A549 (cell line): ENCODE measurements at regions not wholly inside any gene's neighbourhood (a gene's known extent, or its start where the extent isn't known, plus 50 kb on each side); places are given as distances from the start of the nearest gene placed in this dataset.

Experiments
- ATAC-seq, 2 experiments: fragments of 200-7000 bp in 1 of 2; fragments of >200 bp in 1 of 2; cut with Nextera tagmentation in 1 of 2; cut with Tn5 transposase in 1 of 2; 3 replicates each; pipeline versions ENCODE4 v1.8.0 to v1.9.1; 2018 to 2020; ENCODE audit warnings: mild to moderate bottlenecking in 1 of 2, moderate library complexity in 1 of 2
- CTCF ChIA-PET: fragments of 300-600 bp; sonication (Branson Sonifier 250); formaldehyde crosslinking; extraction: SDS; loops from one replicate; lab custom pipeline; 2021; ENCODE audit warnings: antibody characterized with exemption, inconsistent platforms; lab: Yijun Ruan, JAX
- POLR2A ChIA-PET: fragments of 350-600 bp; formaldehyde crosslinking; extraction: SDS; loops from one replicate; lab custom pipeline; 2021; ENCODE audit warnings: antibody characterized with exemption, inconsistent platforms; lab: Yijun Ruan, JAX
- DNase-seq, 2 experiments: peaks; one replicate each; pipeline versions ENCODE4 v3.0.0 to v3.0.0-alpha.2; 2011 to 2016; ENCODE audit warnings: low read depth in 1 of 2, low spot score in 1 of 2
- FAIRE-seq: peaks from 2 replicates; lab custom pipeline; 2011; peaks lifted over from hg19 to GRCh38; lab: Jason Lieb, UNC
- H3K27ac ChIP-seq, 2 experiments: fragments of >200 bp; sonication (Bioruptor Twin); formaldehyde crosslinking; 3 replicates each; pipeline ENCODE4 v1.5.1; 2016 to 2017
- H3K4me1 ChIP-seq: fragments of >200 bp; sonication (Bioruptor Twin); formaldehyde crosslinking; 3 replicates; pipeline ENCODE4 v1.6.1; 2016
- H3K4me2 ChIP-seq: fragments of >200 bp; sonication (Bioruptor Twin); formaldehyde crosslinking; 3 replicates; pipeline ENCODE4 v1.6.1; 2016
- H3K4me3 ChIP-seq: fragments of >200 bp; sonication (Bioruptor Twin); formaldehyde crosslinking; 3 replicates; pipeline ENCODE4 v1.5.1; 2016
- H3K9me3 ChIP-seq: fragments of >200 bp; sonication (Bioruptor Twin); formaldehyde crosslinking; 3 replicates; pipeline ENCODE4 v1.6.1; 2016
- FOXS1 ChIP-seq: fragments of 250-450 bp; sonication (Bioruptor Pico); IDR thresholded peaks from 2 replicates; pipeline ENCODE4 v1.5.0; 2020; ENCODE audit warnings: mild to moderate bottlenecking, moderate library complexity
- KDM1A ChIP-seq: fragments of 200-600 bp; sonication (generic); IDR thresholded peaks from 2 replicates; pipeline ENCODE4 v1.6.1; 2016; ENCODE audit warnings: low read depth, mild to moderate bottlenecking
- MYC ChIP-seq: IDR thresholded peaks from 2 replicates; pipeline ENCODE4 v1.6.1; 2012; ENCODE audit warnings: mild to moderate bottlenecking, inconsistent platforms, low read length, improper control_type of control experiment, borderline replicate concordance
- NFE2L2 ChIP-seq: fragments of 150-350 bp; conservative IDR thresholded peaks from 2 replicates; pipeline ENCODE4 v1.6.1; 2014; ENCODE audit warnings: low read length
- RARB ChIP-seq: fragments of 250-450 bp; sonication (Bioruptor Pico); IDR thresholded peaks from 2 replicates; pipeline ENCODE4 v1.8.0; 2021; ENCODE audit warnings: mild to moderate bottlenecking, moderate library complexity
- RNF2 ChIP-seq: fragments of 200-600 bp; sonication (generic); IDR thresholded peaks from 2 replicates; pipeline ENCODE4 v1.6.1; 2016; ENCODE audit warnings: low read depth, mild to moderate bottlenecking, antibody characterized with exemption, moderate library complexity, borderline replicate concordance
- ZC3H11A ChIP-seq: fragments of 450-650 bp; IDR thresholded peaks from 2 replicates; pipeline ENCODE4 v1.6.1; 2014; ENCODE audit warnings: antibody characterized with exemption, mild to moderate bottlenecking
- ZFP36 ChIP-seq: fragments of 450-650 bp; IDR thresholded peaks from 2 replicates; pipeline ENCODE4 v1.6.1; 2014; ENCODE audit warnings: borderline replicate concordance; ENCODE audit not compliant: partially characterized antibody
- WGBS: methylation state at CpG from one replicate; pipeline ENCODE4 v1.1.6; 2017; ENCODE audit errors: missing lambda C conversion rate; 5-methylcytosine and 5-hydroxymethylcytosine counted together
- TF ChIP-seq, protein P1 (sequence below): fragments of >200 bp; sonication (Bioruptor Twin); formaldehyde crosslinking; IDR thresholded peaks from 3 replicates; pipeline ENCODE4 v1.5.1; 2016
- TF ChIP-seq, protein P2 (sequence below): IDR thresholded peaks from 2 replicates; pipeline ENCODE4 v1.6.1; 2012
- TF ChIP-seq, protein P3 (sequence below): fragments of >200 bp; sonication (Bioruptor Twin); formaldehyde crosslinking; IDR thresholded peaks from 3 replicates; pipeline ENCODE4 v1.6.1; 2016
- TF ChIP-seq, protein P4 (sequence below): fragments of 250-450 bp; sonication (Bioruptor Pico); IDR thresholded peaks from 2 replicates; pipeline ENCODE4 v1.5.0; 2021; ENCODE audit warnings: mild to moderate bottlenecking, moderate library complexity, borderline replicate concordance
- TF ChIP-seq, protein P5 (sequence below): fragments of 200-600 bp; sonication (generic); IDR thresholded peaks from 2 replicates; pipeline ENCODE4 v1.6.1; 2016; ENCODE audit warnings: antibody characterized with exemption, mild to moderate bottlenecking, moderate library complexity
- TF ChIP-seq, protein P6 (sequence below): fragments of 150-350 bp; IDR thresholded peaks from 2 replicates; pipeline ENCODE4 v1.6.1; 2014; ENCODE audit warnings: low read depth, mild to moderate bottlenecking, low read length
- TF ChIP-seq, protein P7 (sequence below): IDR thresholded peaks from 2 replicates; pipeline ENCODE4 v1.6.1; 2012

DNA sequence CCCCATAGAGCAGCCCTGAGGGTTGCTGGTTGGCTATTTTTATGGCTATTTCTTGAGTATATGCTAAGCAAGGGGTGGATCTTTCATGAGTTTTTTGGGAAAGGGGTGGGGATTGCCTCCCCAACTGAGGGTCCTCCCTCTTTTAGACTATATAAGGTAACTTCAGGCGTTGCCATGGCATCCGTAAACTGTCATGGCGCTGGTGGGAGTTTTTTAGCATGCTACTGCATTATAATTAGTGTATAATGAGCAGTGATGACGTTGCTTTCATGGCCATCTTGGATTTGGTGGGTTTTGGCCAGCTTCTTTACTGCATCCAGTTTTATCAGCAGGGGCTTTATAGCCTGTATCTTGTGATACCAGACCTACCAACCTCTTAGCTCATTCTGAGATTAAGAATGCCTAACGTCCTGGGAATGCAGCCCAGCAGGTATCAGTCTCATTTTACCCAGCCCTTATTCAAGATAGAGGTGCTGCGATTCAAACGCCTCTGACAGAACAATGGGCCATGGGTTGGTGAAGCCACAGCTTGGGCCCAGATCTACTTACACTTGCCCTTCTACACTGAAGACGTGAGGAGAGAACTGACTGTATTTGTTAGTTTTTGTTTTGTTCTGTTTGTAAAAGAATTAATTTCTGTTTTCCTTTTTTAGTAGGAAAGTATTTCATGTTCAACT is 53.8 kb upstream of the TMEM163 start:
- Histone ChIP-seq H3K4me1 (no peaks in the 10 kb centered on the region), H3K27ac (no peak overlapping the region), H3K4me2 (no peak overlapping the region), H3K9me3 (no peaks in the 10 kb centered on the region), H3K4me3 (no peak overlapping the region)
- WGBS = 55% methylated on average over 8 of the region's 8 CpGs
- TF ChIP-seq, protein P1, sequence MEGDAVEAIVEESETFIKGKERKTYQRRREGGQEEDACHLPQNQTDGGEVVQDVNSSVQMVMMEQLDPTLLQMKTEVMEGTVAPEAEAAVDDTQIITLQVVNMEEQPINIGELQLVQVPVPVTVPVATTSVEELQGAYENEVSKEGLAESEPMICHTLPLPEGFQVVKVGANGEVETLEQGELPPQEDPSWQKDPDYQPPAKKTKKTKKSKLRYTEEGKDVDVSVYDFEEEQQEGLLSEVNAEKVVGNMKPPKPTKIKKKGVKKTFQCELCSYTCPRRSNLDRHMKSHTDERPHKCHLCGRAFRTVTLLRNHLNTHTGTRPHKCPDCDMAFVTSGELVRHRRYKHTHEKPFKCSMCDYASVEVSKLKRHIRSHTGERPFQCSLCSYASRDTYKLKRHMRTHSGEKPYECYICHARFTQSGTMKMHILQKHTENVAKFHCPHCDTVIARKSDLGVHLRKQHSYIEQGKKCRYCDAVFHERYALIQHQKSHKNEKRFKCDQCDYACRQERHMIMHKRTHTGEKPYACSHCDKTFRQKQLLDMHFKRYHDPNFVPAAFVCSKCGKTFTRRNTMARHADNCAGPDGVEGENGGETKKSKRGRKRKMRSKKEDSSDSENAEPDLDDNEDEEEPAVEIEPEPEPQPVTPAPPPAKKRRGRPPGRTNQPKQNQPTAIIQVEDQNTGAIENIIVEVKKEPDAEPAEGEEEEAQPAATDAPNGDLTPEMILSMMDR = no peak
- no peak for TF ChIP-seq NFE2L2
- TF ChIP-seq ZFP36 = no peak
- no peak for TF ChIP-seq FOXS1 (CRISPR knock-in tag)
- no peak for TF ChIP-seq RARB (CRISPR knock-in tag)
- TF ChIP-seq, protein P2, sequence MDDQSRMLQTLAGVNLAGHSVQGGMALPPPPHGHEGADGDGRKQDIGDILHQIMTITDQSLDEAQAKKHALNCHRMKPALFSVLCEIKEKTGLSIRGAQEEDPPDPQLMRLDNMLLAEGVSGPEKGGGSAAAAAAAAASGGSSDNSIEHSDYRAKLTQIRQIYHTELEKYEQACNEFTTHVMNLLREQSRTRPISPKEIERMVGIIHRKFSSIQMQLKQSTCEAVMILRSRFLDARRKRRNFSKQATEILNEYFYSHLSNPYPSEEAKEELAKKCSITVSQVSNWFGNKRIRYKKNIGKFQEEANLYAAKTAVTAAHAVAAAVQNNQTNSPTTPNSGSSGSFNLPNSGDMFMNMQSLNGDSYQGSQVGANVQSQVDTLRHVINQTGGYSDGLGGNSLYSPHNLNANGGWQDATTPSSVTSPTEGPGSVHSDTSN = no peak
- TF ChIP-seq ZC3H11A = no peak
- TF ChIP-seq, protein P3, sequence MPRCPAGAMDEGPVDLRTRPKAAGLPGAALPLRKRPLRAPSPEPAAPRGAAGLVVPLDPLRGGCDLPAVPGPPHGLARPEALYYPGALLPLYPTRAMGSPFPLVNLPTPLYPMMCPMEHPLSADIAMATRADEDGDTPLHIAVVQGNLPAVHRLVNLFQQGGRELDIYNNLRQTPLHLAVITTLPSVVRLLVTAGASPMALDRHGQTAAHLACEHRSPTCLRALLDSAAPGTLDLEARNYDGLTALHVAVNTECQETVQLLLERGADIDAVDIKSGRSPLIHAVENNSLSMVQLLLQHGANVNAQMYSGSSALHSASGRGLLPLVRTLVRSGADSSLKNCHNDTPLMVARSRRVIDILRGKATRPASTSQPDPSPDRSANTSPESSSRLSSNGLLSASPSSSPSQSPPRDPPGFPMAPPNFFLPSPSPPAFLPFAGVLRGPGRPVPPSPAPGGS = no peak
- TF ChIP-seq, protein P4, sequence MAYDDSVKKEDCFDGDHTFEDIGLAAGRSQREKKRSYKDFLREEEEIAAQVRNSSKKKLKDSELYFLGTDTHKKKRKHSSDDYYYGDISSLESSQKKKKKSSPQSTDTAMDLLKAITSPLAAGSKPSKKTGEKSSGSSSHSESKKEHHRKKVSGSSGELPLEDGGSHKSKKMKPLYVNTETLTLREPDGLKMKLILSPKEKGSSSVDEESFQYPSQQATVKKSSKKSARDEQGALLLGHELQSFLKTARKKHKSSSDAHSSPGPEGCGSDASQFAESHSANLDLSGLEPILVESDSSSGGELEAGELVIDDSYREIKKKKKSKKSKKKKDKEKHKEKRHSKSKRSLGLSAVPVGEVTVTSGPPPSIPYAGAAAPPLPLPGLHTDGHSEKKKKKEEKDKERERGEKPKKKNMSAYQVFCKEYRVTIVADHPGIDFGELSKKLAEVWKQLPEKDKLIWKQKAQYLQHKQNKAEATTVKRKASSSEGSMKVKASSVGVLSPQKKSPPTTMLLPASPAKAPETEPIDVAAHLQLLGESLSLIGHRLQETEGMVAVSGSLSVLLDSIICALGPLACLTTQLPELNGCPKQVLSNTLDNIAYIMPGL (CRISPR knock-in tag) = no peak
- TF ChIP-seq, protein P5, sequence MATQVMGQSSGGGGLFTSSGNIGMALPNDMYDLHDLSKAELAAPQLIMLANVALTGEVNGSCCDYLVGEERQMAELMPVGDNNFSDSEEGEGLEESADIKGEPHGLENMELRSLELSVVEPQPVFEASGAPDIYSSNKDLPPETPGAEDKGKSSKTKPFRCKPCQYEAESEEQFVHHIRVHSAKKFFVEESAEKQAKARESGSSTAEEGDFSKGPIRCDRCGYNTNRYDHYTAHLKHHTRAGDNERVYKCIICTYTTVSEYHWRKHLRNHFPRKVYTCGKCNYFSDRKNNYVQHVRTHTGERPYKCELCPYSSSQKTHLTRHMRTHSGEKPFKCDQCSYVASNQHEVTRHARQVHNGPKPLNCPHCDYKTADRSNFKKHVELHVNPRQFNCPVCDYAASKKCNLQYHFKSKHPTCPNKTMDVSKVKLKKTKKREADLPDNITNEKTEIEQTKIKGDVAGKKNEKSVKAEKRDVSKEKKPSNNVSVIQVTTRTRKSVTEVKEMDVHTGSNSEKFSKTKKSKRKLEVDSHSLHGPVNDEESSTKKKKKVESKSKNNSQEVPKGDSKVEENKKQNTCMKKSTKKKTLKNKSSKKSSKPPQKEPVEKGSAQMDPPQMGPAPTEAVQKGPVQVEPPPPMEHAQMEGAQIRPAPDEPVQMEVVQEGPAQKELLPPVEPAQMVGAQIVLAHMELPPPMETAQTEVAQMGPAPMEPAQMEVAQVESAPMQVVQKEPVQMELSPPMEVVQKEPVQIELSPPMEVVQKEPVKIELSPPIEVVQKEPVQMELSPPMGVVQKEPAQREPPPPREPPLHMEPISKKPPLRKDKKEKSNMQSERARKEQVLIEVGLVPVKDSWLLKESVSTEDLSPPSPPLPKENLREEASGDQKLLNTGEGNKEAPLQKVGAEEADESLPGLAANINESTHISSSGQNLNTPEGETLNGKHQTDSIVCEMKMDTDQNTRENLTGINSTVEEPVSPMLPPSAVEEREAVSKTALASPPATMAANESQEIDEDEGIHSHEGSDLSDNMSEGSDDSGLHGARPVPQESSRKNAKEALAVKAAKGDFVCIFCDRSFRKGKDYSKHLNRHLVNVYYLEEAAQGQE = no peak
- TF ChIP-seq KDM1A = no peak
- TF ChIP-seq RNF2 = no peak
- no peak for TF ChIP-seq MYC
- TF ChIP-seq, protein P6, sequence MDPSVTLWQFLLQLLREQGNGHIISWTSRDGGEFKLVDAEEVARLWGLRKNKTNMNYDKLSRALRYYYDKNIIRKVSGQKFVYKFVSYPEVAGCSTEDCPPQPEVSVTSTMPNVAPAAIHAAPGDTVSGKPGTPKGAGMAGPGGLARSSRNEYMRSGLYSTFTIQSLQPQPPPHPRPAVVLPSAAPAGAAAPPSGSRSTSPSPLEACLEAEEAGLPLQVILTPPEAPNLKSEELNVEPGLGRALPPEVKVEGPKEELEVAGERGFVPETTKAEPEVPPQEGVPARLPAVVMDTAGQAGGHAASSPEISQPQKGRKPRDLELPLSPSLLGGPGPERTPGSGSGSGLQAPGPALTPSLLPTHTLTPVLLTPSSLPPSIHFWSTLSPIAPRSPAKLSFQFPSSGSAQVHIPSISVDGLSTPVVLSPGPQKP = no peak
- TF ChIP-seq, protein P7, sequence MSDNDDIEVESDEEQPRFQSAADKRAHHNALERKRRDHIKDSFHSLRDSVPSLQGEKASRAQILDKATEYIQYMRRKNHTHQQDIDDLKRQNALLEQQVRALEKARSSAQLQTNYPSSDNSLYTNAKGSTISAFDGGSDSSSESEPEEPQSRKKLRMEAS = no peak
- ChIA-PET POLR2A (no interaction called here), CTCF (no interaction called here)
- DNase-seq = no peak
- ATAC-seq = no peak
- no peak for FAIRE-seq
